Activated naive CD8-positive, alpha-beta T cell treated with anti-CD3 and anti-CD28 coated beads for 36 hours (primary cell): ENCODE measurements at regions not wholly inside any gene's neighbourhood (a gene's known extent, or its start where the extent isn't known, plus 50 kb on each side); places are given as distances from the start of the nearest gene placed in this dataset.

Source experiments
- DNase-seq: peaks from one replicate; pipeline ENCODE4 v3.0.0; 2021
- H3K27ac Mint-ChIP-seq: one replicate; pipeline ENCODE4 v1.8.0; 2022; ENCODE audit warnings: mild to moderate bottlenecking, moderate library complexity, mixed read lengths
- H3K27me3 Mint-ChIP-seq: one replicate; pipeline ENCODE4 v1.8.0; 2022; ENCODE audit warnings: mild to moderate bottlenecking, mixed read lengths
- H3K36me3 Mint-ChIP-seq: one replicate; pipeline ENCODE4 v1.8.0; 2021; ENCODE audit warnings: mild to moderate bottlenecking, mixed read lengths
- H3K4me1 Mint-ChIP-seq: one replicate; pipeline ENCODE4 v1.8.0; 2021; ENCODE audit warnings: mixed read lengths
- H3K4me3 Mint-ChIP-seq: one replicate; pipeline ENCODE4 v1.8.0; 2022; ENCODE audit warnings: mild to moderate bottlenecking, moderate library complexity, mixed read lengths
- H3K9me3 Mint-ChIP-seq: one replicate; pipeline ENCODE4 v1.8.0; 2022; ENCODE audit warnings: mixed read lengths

DNA sequence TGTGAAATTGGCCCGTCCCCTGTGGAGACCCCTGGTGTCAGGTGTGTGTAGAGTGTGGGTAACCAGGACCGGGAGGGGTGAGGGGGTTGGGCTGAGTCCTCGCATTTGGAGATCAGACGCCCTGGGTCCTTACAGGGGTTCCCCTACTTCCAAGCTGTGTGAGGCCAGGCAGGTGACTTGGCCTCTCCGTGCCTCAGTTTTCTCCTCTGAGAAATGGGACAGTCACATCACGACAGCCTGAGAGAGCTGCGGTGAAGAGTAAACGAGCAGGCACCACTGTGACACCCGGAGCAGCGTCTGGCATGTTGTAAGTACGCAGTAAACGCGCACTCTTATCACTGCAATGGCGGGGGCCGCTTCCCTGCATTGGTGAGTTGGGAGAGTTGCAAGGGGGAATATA is 152.5 kb upstream of the CIBAR2 start:
- no peak for DNase-seq
- H3K27ac Mint-ChIP-seq = no peak overlapping the region
- peaks cover 10% of the 10 kb centered on the region for H3K4me1 Mint-ChIP-seq
- no peak overlapping the region for H3K4me3 Mint-ChIP-seq
- H3K36me3 Mint-ChIP-seq = no peaks in the 10 kb centered on the region
- no peaks in the 10 kb centered on the region for H3K9me3 Mint-ChIP-seq
- H3K27me3 Mint-ChIP-seq = peaks cover 7% of the 10 kb centered on the region

- Mint-ChIP-seq H3K36me3 (no peaks in the 10 kb centered on the region), H3K4me1 (peaks cover 10% of the 10 kb centered on the region), H3K27me3 (peaks cover 7% of the 10 kb centered on the region), H3K9me3 (no peaks in the 10 kb centered on the region), H3K4me3 (no peak overlapping the region), H3K27ac (no peak overlapping the region)
- DNase-seq = no peak
Measured at GRCh38 chr16:85265161-85265784, 153.0 kb upstream of the CIBAR2 start.

DNA sequence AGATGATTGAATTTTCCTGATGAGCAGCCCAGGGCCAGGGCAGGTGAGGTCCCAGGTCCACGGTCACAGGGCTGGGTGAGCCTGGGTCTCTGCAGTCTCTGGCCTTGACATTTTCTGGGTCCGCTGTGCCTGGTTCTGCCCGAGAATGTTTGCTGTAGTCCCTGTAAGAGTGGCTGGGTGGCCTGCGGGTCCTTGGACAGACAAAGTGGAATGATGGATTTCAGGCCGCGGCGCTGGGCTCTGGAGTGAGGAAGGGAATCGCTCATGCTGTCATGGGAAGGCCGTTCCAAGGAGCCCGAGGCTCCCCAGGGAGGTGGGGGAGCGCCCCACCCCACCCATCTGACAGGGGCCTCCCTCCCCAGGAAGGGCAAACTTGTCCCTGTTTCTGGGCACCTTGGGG is 153.5 kb upstream of the CIBAR2 start:
- no peak overlapping the region for H3K4me3 Mint-ChIP-seq
- H3K36me3 Mint-ChIP-seq = no peaks in the 10 kb centered on the region
- peaks cover 10% of the 10 kb centered on the region for H3K4me1 Mint-ChIP-seq
- no peak for DNase-seq
- no peak overlapping the region for H3K27ac Mint-ChIP-seq
- H3K9me3 Mint-ChIP-seq = no peaks in the 10 kb centered on the region
- peaks cover 7% of the 10 kb centered on the region for H3K27me3 Mint-ChIP-seq

DNA sequence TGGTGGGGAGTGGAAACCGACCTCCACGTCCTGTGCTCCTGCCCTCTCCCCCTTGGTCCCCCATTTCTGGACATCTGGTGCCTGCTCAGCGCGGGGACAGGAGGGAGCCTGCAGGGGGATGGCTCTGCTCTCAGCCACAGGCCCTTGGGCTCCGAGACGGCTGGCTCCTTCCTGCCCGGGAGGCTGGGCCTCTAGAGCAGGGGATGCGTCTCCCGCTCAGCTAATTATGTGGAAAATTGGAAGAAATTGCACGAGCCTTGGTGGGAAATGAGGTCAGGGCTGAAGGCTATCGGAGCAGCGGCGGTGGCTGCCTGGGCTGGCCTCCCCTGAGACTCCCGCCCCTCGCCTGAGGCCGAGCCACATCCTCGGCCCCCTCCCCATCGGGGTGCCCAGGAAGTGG is 154.6 kb upstream of the CIBAR2 start:
- H3K27ac Mint-ChIP-seq = no peak overlapping the region
- H3K36me3 Mint-ChIP-seq = no peaks in the 10 kb centered on the region
- H3K4me3 Mint-ChIP-seq = no peak overlapping the region
- no peak for DNase-seq
- H3K27me3 Mint-ChIP-seq = peaks cover 6% of the 10 kb centered on the region
- H3K4me1 Mint-ChIP-seq = peaks cover 4% of the 10 kb centered on the region
- no peaks in the 10 kb centered on the region for H3K9me3 Mint-ChIP-seq

DNA sequence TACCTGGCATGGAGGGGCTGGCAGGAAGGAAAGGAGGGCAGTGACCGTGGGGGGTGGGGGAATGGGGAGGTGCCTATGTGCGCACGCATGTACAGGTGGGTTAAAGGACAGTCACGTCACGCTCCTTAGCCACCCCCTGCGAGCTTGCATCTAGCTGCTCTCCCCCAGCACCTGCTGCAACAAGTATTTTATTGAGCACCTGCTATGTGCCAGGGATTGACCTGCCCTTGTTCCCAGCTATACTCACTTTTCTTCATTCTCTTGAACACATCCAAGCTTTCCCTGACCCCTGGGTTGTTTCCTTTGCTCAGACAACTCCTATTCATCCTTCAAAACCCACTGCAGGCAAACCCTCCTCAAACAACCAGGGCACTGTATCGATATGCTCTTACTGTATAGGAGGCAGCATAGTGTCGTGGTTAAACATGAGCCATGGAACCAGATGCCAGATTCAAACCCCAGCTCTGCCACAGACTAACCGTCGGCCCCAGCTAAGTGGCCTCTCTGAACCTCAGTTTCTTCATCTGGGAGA is 155.2 kb upstream of the CIBAR2 start:
- Mint-ChIP-seq H3K4me1 (no peaks in the 10 kb centered on the region), H3K27ac (no peak overlapping the region)

DNA sequence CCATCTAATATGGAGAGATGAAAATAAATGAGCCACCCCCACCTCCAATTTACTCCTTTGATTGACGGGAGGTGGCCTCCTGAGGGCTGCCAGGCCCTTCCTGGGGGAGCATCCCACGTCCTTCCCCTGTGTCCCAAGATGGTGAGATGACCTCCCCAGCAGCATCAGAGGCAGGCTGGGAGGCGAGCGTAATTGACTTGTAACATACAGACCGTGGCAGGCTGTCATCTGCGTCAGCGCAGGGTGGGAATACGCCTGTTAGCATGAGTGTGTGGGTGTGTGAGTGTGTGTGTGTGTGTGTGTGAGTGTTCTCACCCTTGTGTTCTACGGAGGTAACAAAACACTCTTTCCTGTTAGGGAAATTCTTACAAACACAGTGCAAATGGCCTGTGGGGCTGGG is 156.9 kb upstream of the CIBAR2 start:
- no peaks in the 10 kb centered on the region for H3K4me1 Mint-ChIP-seq
- H3K9me3 Mint-ChIP-seq = no peaks in the 10 kb centered on the region
- H3K36me3 Mint-ChIP-seq = no peaks in the 10 kb centered on the region
- no peak overlapping the region for H3K4me3 Mint-ChIP-seq
- no peak overlapping the region for H3K27ac Mint-ChIP-seq
- no peaks in the 10 kb centered on the region for H3K27me3 Mint-ChIP-seq
- DNase-seq = no peak

More for the DNA sequence above, 155.2 kb upstream of the CIBAR2 start:
- Mint-ChIP-seq H3K36me3 (no peaks in the 10 kb centered on the region), H3K4me3 (no peak overlapping the region), H3K9me3 (no peaks in the 10 kb centered on the region), H3K27me3 (peaks cover under 1% of the 10 kb centered on the region)
- DNase-seq = no peak

GRCh38 chr16:85270374-85270773 is 158.1 kb upstream of the CIBAR2 start:
- no peaks in the 10 kb centered on the region for H3K4me1 Mint-ChIP-seq

DNA sequence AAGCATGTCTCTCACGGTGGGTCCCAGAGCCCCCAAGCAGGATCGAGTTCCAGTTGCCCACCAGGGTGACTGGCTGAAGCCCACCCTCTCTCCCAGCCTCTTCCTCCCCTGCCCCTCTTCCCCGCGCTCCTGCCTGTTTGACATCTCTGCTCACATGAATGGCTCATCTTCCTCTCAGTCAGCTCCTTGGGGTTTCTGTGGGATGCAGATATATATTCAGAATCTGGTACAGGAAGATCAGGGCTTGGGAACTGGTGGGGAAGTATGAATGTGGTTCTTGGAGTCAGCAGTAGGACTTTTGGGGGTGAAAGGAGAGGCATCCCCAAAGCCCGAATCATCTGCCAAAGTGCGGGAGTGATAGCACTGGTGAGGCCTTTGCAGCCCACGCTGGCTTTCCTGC is 158.9 kb upstream of the CIBAR2 start:
- H3K27ac Mint-ChIP-seq = no peak overlapping the region
- no peak for DNase-seq
- no peaks in the 10 kb centered on the region for H3K4me1 Mint-ChIP-seq
- no peaks in the 10 kb centered on the region for H3K9me3 Mint-ChIP-seq
- H3K4me3 Mint-ChIP-seq = no peak overlapping the region
- H3K36me3 Mint-ChIP-seq = no peaks in the 10 kb centered on the region
- no peaks in the 10 kb centered on the region for H3K27me3 Mint-ChIP-seq

More at GRCh38 chr16:85270374-85270773, 158.1 kb upstream of the CIBAR2 start:
- Mint-ChIP-seq H3K36me3 (no peaks in the 10 kb centered on the region), H3K4me3 (no peak overlapping the region), H3K27me3 (no peaks in the 10 kb centered on the region), H3K27ac (no peak overlapping the region), H3K9me3 (no peaks in the 10 kb centered on the region)
- no peak for DNase-seq

DNA sequence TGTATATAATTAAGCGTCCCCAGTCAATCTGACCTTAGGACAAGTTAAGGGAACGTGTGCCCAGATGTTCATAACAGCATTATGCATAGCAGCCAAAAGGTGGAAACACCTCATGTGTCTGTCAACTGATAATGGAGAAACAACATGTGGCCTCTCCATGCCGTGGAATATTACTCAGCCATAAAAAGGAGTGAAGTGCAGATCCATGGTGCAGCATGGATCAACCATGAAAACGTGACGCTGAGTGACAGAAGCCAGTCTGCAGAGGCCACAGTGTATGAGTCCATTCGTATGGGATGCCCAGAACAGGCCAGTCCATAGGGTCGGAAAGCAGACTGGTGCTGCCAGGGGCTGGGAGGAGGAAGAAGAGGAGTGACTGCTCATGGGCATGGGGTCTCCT is 161.0 kb upstream of the CIBAR2 start:
- no peaks in the 10 kb centered on the region for H3K27me3 Mint-ChIP-seq
- H3K4me3 Mint-ChIP-seq = no peak overlapping the region
- H3K4me1 Mint-ChIP-seq = no peaks in the 10 kb centered on the region
- no peaks in the 10 kb centered on the region for H3K9me3 Mint-ChIP-seq
- no peaks in the 10 kb centered on the region for H3K36me3 Mint-ChIP-seq
- no peak for DNase-seq
- no peak overlapping the region for H3K27ac Mint-ChIP-seq

DNA sequence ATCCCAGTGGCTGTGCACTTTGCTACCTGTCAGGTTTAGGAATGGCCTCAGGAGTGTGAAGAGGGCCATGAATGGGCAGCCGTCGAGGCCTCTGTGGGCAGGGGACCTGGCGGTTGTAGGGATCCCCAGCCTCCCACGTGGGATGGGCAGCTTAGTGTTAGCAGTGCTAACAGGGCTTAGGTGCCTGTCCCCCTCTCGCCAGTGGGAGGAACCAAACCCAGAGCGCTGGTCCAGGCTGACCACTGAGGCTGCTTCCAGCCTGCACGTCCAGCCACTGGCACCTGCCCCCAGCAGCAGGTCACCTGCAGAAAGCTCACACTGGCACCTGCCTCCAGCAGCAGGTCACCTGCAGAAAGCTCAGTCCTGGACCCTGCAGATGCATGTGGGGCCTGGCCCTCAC is 162.2 kb upstream of the CIBAR2 start:
- no peak overlapping the region for H3K4me3 Mint-ChIP-seq
- DNase-seq = no peak
- no peaks in the 10 kb centered on the region for H3K4me1 Mint-ChIP-seq
- H3K9me3 Mint-ChIP-seq = no peaks in the 10 kb centered on the region
- no peaks in the 10 kb centered on the region for H3K27me3 Mint-ChIP-seq
- no peaks in the 10 kb centered on the region for H3K36me3 Mint-ChIP-seq
- H3K27ac Mint-ChIP-seq = no peak overlapping the region

DNA sequence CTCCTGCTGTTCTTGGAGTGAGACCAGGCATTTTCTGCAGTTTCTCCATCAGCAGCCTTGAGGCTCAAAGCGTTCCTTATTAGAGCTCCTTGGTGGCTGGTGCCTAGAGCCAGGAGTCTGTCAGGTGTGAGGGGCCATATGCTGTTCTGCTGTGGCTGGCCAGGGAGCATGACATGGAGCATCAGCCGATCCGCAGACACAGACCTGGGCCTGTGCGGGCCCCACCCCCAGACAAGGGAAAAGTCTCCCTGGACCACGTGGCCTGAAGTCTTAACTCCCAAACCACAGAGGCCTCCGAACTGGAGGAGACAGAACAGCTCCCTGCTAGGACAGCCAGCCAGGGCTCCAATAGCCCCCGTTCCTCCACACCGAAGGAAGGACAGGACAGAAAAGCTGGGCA is 162.7 kb upstream of the CIBAR2 start:
- DNase-seq = no peak
- H3K36me3 Mint-ChIP-seq = no peaks in the 10 kb centered on the region

DNA sequence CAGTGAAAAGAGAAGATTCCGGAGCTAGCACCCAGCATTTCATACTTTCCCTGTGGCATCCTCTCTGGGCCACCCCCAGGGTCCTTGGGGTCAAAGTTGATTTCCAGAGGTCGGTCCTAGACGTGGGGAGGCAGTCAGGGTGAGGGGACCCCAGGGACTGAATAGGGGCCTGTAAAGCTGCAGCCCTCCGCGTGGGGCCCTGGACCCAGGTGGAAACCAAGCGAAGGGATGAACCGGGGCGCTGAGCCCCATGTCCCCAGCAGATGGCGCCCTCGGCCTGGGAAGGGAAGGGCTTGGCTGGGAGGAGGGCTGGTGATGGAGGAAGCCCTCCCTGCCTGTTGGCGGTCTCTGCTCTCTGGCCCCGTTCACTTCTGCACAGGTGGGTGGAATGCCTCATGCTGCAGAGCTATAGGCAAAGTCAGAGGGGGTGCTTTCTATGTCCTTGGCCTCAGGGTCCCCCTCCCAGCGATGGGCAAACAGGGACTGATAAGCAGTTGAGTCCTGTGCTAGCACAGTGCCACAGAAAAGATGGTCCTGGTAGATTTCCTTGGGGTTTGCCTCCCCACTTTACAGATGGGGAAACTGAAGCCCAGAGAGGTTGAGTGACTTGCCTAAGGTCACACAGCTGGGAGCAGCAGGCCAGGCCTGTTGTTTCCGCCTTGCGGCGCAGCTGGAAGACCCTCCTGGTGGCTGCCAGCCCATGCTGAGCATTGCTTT is 163.4 kb upstream of the CIBAR2 start:
- peak; percentile 72 for DNase-seq
- Mint-ChIP-seq H3K4me1 (no peaks in the 10 kb centered on the region), H3K27ac (no peak overlapping the region), H3K4me3 (no peak overlapping the region), H3K36me3 (no peaks in the 10 kb centered on the region), H3K9me3 (no peaks in the 10 kb centered on the region), H3K27me3 (no peaks in the 10 kb centered on the region)

More for the DNA sequence above, 162.7 kb upstream of the CIBAR2 start:
- no peaks in the 10 kb centered on the region for H3K4me1 Mint-ChIP-seq
- no peak overlapping the region for H3K27ac Mint-ChIP-seq
- H3K4me3 Mint-ChIP-seq = no peak overlapping the region
- H3K9me3 Mint-ChIP-seq = no peaks in the 10 kb centered on the region
- H3K27me3 Mint-ChIP-seq = no peaks in the 10 kb centered on the region

DNA sequence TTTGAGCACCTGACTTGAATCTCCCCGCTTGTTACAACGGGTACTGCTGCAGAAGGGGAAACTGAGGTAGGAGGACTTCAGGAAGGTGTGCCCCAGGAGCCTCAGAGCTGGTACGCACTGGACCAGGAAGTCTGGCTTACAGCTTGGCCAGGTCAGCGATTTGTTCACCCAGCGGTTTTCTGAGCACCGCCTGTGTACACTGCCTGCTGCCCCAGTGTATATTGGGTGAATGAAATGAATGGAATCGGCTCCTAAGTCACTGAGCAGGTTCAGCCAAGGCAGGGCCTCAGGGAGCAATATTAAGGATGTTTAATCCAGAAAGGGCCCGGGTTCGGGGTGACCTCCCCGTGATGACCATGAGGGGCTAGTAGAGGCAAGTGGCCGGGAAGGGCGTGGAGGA is 164.0 kb upstream of the CIBAR2 start:
- no peak overlapping the region for H3K4me3 Mint-ChIP-seq
- DNase-seq = no peak
- H3K9me3 Mint-ChIP-seq = no peaks in the 10 kb centered on the region
- H3K36me3 Mint-ChIP-seq = no peaks in the 10 kb centered on the region
- H3K27me3 Mint-ChIP-seq = no peaks in the 10 kb centered on the region
- no peaks in the 10 kb centered on the region for H3K4me1 Mint-ChIP-seq
- no peak overlapping the region for H3K27ac Mint-ChIP-seq

GRCh38 chr16:85276721-85277120 is 164.4 kb upstream of the CIBAR2 start:
- no peak overlapping the region for H3K27ac Mint-ChIP-seq
- H3K36me3 Mint-ChIP-seq = no peaks in the 10 kb centered on the region
- H3K9me3 Mint-ChIP-seq = no peaks in the 10 kb centered on the region
- H3K4me3 Mint-ChIP-seq = no peak overlapping the region
- H3K4me1 Mint-ChIP-seq = no peaks in the 10 kb centered on the region
- DNase-seq = no peak
- no peaks in the 10 kb centered on the region for H3K27me3 Mint-ChIP-seq

GRCh38 chr16:85278839-85279238 is 166.6 kb upstream of the CIBAR2 start:
- Mint-ChIP-seq H3K4me1 (no peaks in the 10 kb centered on the region), H3K27ac (no peak overlapping the region), H3K27me3 (no peaks in the 10 kb centered on the region), H3K9me3 (no peaks in the 10 kb centered on the region), H3K36me3 (no peaks in the 10 kb centered on the region), H3K4me3 (no peak overlapping the region)
- no peak for DNase-seq

- H3K4me3 Mint-ChIP-seq = no peak overlapping the region
- no peaks in the 10 kb centered on the region for H3K4me1 Mint-ChIP-seq
- H3K27me3 Mint-ChIP-seq = no peaks in the 10 kb centered on the region
- no peak for DNase-seq
- H3K9me3 Mint-ChIP-seq = no peaks in the 10 kb centered on the region
- H3K36me3 Mint-ChIP-seq = no peaks in the 10 kb centered on the region
- no peak overlapping the region for H3K27ac Mint-ChIP-seq
Measured at GRCh38 chr16:85279402-85279801, 167.1 kb upstream of the CIBAR2 start.
